Fibroblast of lung (primary cell): ENCODE measurements at regions not wholly inside any gene's neighbourhood (a gene's known extent, or its start where the extent isn't known, plus 50 kb on each side); places are given as distances from the start of the nearest gene placed in this dataset.
A peak's percentile ranks its signal among the peaks of the same experiment; 100 is the strongest.
"Not testable (repeated sequence)": the region's sequence is repeated elsewhere in the genome, so short reads cannot be mapped to it uniquely, and the experiment has no call there.

Experiments used
- DNase-seq, 2 donors: peaks; one replicate each; pipeline versions ENCODE4 v3.0.0 to v3.0.0-alpha.2; 2010; ENCODE audit warnings: low read depth in 2 of 2
- H2AFZ ChIP-seq: 2 replicates; pipeline ENCODE4 v1.5.1; 2012; ENCODE audit warnings: low read length, control low read depth, inconsistent platforms
- H3K27ac ChIP-seq: 2 replicates; pipeline ENCODE4 v1.5.1; 2011; ENCODE audit warnings: low read length, control low read depth; ENCODE audit not compliant: insufficient read depth
- H3K27me3 ChIP-seq: 2 replicates; pipeline ENCODE4 v1.5.1; 2011; ENCODE audit warnings: mild to moderate bottlenecking, low read length; ENCODE audit not compliant: control insufficient read depth, insufficient read depth
- H3K36me3 ChIP-seq: 2 replicates; pipeline ENCODE4 v1.5.1; 2011; ENCODE audit warnings: low read length; ENCODE audit not compliant: control insufficient read depth, insufficient read depth
- H3K4me1 ChIP-seq: 2 replicates; pipeline ENCODE4 v1.5.1; 2011; ENCODE audit warnings: low read length; ENCODE audit not compliant: control insufficient read depth, insufficient read depth; ENCODE audit errors: extremely low read depth
- H3K4me2 ChIP-seq: 2 replicates; pipeline ENCODE4 v1.5.1; 2011; ENCODE audit warnings: low read length, control low read depth; ENCODE audit not compliant: insufficient read depth; ENCODE audit errors: extremely low read depth
- H3K4me3 ChIP-seq, 4 experiments: fragments of 200-600 bp in 1 of 4; sonication (generic) in 1 of 4; replicated peaks in 1 of 4; 2 replicates each; pipeline ENCODE4 v1.5.1; 2011 to 2016; ENCODE audit warnings: low read length in 4 of 4, low read depth in 3 of 4, mild to moderate bottlenecking in 3 of 4, control low read depth in 2 of 4, inconsistent platforms in 1 of 4, mixed read lengths in 1 of 4; ENCODE audit not compliant: insufficient read depth in 1 of 4; ENCODE audit errors: control extremely low read depth in 1 of 4
- H3K79me2 ChIP-seq: 2 replicates; pipeline ENCODE4 v1.5.1; 2012; ENCODE audit warnings: mild to moderate bottlenecking, low read length, inconsistent platforms; ENCODE audit not compliant: control insufficient read depth, insufficient read depth
- H3K9ac ChIP-seq: 2 replicates; pipeline ENCODE4 v1.5.1; 2011; ENCODE audit warnings: mild to moderate bottlenecking, low read length, control low read depth; ENCODE audit not compliant: insufficient read depth
- H3K9me3 ChIP-seq: 2 replicates; pipeline ENCODE4 v1.5.1; 2012; ENCODE audit warnings: low read depth, low read length; ENCODE audit not compliant: control insufficient read depth, insufficient read depth
- H4K20me1 ChIP-seq: 2 replicates; pipeline ENCODE4 v1.5.1; 2011; ENCODE audit warnings: low read length; ENCODE audit not compliant: control insufficient read depth, insufficient read depth; ENCODE audit errors: extremely low read depth
- EZH2 ChIP-seq: IDR thresholded peaks from 2 replicates; pipeline ENCODE4 v1.5.1; 2012; ENCODE audit warnings: low read length, control low read depth, mild to moderate bottlenecking; ENCODE audit errors: missing control alignments
- TF ChIP-seq, protein P1 (sequence below), 2 donors: IDR thresholded peaks in 1 of 2; conservative IDR thresholded peaks in 1 of 2; 1 replicate in 1 of 2; 2 replicates in 1 of 2; pipeline ENCODE4 v1.5.1; 2011 to 2012; ENCODE audit warnings: low read length in 2 of 2, control low read depth in 1 of 2, inconsistent platforms in 1 of 2, low read depth in 1 of 2, mild to moderate bottlenecking in 1 of 2

DNA sequence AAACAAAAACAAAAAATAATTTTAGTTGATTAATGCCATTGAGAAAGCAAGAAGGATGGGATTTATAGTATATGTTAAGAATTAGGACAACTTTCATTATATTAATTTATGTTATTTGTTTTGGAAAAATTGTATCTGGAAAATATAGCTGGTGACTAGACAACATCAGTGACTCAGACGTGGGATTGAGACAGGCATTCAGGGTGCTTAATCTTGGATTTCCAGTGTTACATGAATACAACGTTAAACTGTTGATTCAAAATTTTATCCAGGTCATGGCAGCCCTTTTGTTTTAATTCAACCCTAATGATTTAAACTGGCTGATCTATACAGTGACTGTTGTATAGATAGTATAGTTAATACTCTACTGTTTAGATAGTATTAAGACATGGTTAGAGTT is 827.1 kb upstream of the B3GALT2 start:
- Histone ChIP-seq H3K27ac (no peak overlapping the region), H2AFZ (no peak overlapping the region), H3K4me3 (no peak overlapping the region), H3K36me3 (no peaks in the 10 kb centered on the region), H3K4me2 (no peak overlapping the region), H3K9me3 (no peaks in the 10 kb centered on the region), H4K20me1 (no peaks in the 10 kb centered on the region), H3K79me2 (no peaks in the 10 kb centered on the region), H3K4me1 (no peaks in the 10 kb centered on the region), H3K27me3 (no peaks in the 10 kb centered on the region), H3K9ac (no peak overlapping the region)
- peak in 1 of 2 donors; percentile 12 for DNase-seq
- TF ChIP-seq EZH2: no peak
- TF ChIP-seq, protein P1, sequence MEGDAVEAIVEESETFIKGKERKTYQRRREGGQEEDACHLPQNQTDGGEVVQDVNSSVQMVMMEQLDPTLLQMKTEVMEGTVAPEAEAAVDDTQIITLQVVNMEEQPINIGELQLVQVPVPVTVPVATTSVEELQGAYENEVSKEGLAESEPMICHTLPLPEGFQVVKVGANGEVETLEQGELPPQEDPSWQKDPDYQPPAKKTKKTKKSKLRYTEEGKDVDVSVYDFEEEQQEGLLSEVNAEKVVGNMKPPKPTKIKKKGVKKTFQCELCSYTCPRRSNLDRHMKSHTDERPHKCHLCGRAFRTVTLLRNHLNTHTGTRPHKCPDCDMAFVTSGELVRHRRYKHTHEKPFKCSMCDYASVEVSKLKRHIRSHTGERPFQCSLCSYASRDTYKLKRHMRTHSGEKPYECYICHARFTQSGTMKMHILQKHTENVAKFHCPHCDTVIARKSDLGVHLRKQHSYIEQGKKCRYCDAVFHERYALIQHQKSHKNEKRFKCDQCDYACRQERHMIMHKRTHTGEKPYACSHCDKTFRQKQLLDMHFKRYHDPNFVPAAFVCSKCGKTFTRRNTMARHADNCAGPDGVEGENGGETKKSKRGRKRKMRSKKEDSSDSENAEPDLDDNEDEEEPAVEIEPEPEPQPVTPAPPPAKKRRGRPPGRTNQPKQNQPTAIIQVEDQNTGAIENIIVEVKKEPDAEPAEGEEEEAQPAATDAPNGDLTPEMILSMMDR (conservative IDR thresholded peaks at IDR 0.05 in 1 of 2, IDR thresholded peaks at IDR 0.05 in 1 of 2; ENCODE audit: low read depth in 1 of 2, low read length in 2 of 2): no peak

DNA sequence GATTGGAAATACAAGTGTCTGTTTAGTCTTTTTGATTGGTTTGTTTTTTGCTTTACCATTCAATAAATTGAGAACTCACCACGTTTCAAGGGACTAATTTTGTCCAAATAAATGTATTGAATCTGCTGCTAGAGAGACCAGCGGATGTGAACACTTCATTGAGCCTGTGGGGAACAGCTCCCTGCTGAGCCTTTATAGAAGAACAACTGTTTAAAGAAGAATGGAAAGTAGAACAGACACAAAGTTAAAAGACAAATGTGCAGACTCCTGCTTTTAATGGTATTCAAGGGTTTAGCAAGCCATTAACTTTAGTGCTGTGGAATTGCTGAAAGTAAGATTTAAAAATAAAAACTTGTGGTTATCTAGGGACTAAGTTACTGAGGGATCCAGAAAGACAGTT is 817.7 kb upstream of the B3GALT2 start:
- no peak overlapping the region for H2AFZ ChIP-seq
- DNase-seq: no peak
- no peaks in the 10 kb centered on the region for H4K20me1 ChIP-seq
- H3K36me3 ChIP-seq: no peaks in the 10 kb centered on the region
- no peaks in the 10 kb centered on the region for H3K27me3 ChIP-seq
- no peaks in the 10 kb centered on the region for H3K9me3 ChIP-seq
- H3K9ac ChIP-seq: no peak overlapping the region
- no peak overlapping the region for H3K4me3 ChIP-seq
- H3K79me2 ChIP-seq: no peaks in the 10 kb centered on the region
- TF ChIP-seq, protein P1 (conservative IDR thresholded peaks at IDR 0.05 in 1 of 2, IDR thresholded peaks at IDR 0.05 in 1 of 2; ENCODE audit: low read depth in 1 of 2, low read length in 2 of 2): no peak
- no peak for TF ChIP-seq EZH2
- no peak overlapping the region for H3K27ac ChIP-seq
- H3K4me1 ChIP-seq: no peaks in the 10 kb centered on the region
- no peak overlapping the region for H3K4me2 ChIP-seq

DNA sequence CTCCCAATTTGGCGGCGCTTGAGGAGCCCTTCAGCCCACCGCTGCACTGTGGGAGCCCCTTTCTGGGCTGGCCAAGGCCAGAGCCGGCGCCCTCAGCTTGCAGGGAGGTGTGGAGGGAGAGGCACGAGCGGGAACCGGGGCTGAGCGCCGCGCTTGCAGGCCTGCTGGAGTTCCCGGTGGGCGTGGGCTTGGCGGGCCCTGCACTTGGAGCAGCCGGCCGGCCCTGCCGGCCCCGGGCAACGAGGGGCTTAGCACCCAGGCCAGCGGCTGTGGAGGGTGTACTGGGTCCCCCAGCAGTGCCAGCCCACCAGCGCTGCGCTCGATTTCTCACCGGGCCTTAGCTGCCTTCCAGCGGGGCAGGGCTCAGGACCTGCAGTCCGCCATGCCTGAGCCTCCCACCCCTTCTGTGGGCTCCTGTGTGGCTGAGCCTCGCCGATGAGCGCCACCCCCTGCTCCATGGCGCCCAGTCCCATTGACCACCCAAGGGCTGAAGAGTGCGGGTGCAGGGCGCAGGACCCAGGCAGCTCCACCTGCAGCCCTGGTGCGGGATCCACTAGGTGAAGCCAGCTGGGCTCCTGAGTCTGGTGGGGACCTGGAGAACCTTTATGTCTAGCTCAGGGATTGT is 815.4 kb upstream of the B3GALT2 start:
- not testable (repeated sequence) for H3K9ac ChIP-seq, H3K27me3 ChIP-seq, H3K4me1 ChIP-seq, H3K36me3 ChIP-seq, H3K9me3 ChIP-seq, H3K4me3 ChIP-seq, DNase-seq, H3K4me2 ChIP-seq, H4K20me1 ChIP-seq, H3K27ac ChIP-seq, H3K79me2 ChIP-seq, H2AFZ ChIP-seq
